IMR-90 (cell line): ENCODE measurements at regions not wholly inside any gene's neighbourhood (a gene's known extent, or its start where the extent isn't known, plus 50 kb on each side); places are given as distances from the start of the nearest gene placed in this dataset.

Experiments
- ATAC-seq: fragments of 200-7000 bp; cut with Tn5 transposase; 2 replicates; pipeline ENCODE4 v1.9.1; 2020; ENCODE audit warnings: low read depth, mild to moderate bottlenecking, moderate library complexity
- BruUV-seq: library from RNA; stranded (reverse); fragments of 400-500 nt; replicated peaks from 2 replicates; lab custom pipeline; 2021; lab: Mats Ljungman, UMichigan
- CTCF ChIA-PET: fragments of 300-600 bp; formaldehyde crosslinking; extraction: SDS; loops from one replicate; lab custom pipeline; 2021; ENCODE audit warnings: antibody characterized with exemption; lab: Yijun Ruan, JAX
- POLR2A ChIA-PET: fragments of 300-600 bp; sonication (Branson Sonifier 250); formaldehyde crosslinking; loops from one replicate; lab custom pipeline; 2022; ENCODE audit warnings: antibody characterized with exemption; ENCODE audit not compliant: unreplicated experiment; lab: Charles Lee
- DNase-seq: peaks from one replicate; pipeline ENCODE4 v3.0.0; 2013
- H2AFZ ChIP-seq: replicated peaks from 2 replicates; pipeline ENCODE3; 2013; ENCODE audit warnings: low read length, mild to moderate bottlenecking; ENCODE audit not compliant: poor library complexity
- H2AK5ac ChIP-seq: 2 replicates; pipeline ENCODE4 v1.6.1; 2013; ENCODE audit warnings: low read depth, low read length, inconsistent platforms
- H2AK9ac ChIP-seq: replicated peaks from 2 replicates; pipeline ENCODE3; 2013; ENCODE audit warnings: mild to moderate bottlenecking, low read depth, low read length, moderate library complexity; ENCODE audit not compliant: poor library complexity
- H2BK120ac ChIP-seq: 2 replicates; pipeline ENCODE4 v1.6.1; 2013; ENCODE audit warnings: low read depth, low read length, inconsistent platforms
- H2BK15ac ChIP-seq: 3 replicates; pipeline ENCODE4 v1.6.1; 2013; ENCODE audit warnings: low read depth, low read length, inconsistent platforms
- H2BK20ac ChIP-seq: 2 replicates; pipeline ENCODE4 v1.6.1; 2013; ENCODE audit warnings: low read depth, mild to moderate bottlenecking, inconsistent platforms, low read length, moderate library complexity
- H2BK5ac ChIP-seq: 2 replicates; pipeline ENCODE4 v1.6.1; 2013; ENCODE audit warnings: mild to moderate bottlenecking, low read depth, low read length, inconsistent platforms; ENCODE audit not compliant: poor library complexity, severe bottlenecking
- H3K14ac ChIP-seq: replicated peaks from 2 replicates; pipeline ENCODE4 v1.6.1; 2013; ENCODE audit warnings: low read depth, low read length, inconsistent platforms
- H3K18ac ChIP-seq: 2 replicates; pipeline ENCODE4 v1.6.1; 2013; ENCODE audit warnings: low read depth, low read length, control low read depth
- H3K23ac ChIP-seq: 2 replicates; pipeline ENCODE4 v1.6.1; 2013; ENCODE audit warnings: low read depth, low read length, inconsistent platforms
- H3K27ac ChIP-seq: 2 replicates; pipeline ENCODE4 v1.5.1; 2013; ENCODE audit warnings: mild to moderate bottlenecking, control low read depth, low read length; ENCODE audit not compliant: insufficient read depth
- H3K27me3 ChIP-seq: 2 replicates; pipeline ENCODE4 v1.6.1; 2013; ENCODE audit warnings: low read length; ENCODE audit not compliant: control insufficient read depth, insufficient read depth
- H3K36me3 ChIP-seq: 2 replicates; pipeline ENCODE4 v1.6.1; 2013; ENCODE audit warnings: low read length, mixed read lengths; ENCODE audit not compliant: control insufficient read depth, insufficient read depth
- H3K4ac ChIP-seq: 2 replicates; pipeline ENCODE4 v1.6.1; 2013; ENCODE audit warnings: low read depth, low read length, inconsistent platforms
- H3K4me1 ChIP-seq: 2 replicates; pipeline ENCODE4 v1.6.1; 2013; ENCODE audit warnings: low read length, mixed read lengths; ENCODE audit not compliant: control insufficient read depth, insufficient read depth
- H3K4me2 ChIP-seq: 2 replicates; pipeline ENCODE4 v1.6.1; 2013; ENCODE audit warnings: low read depth, mild to moderate bottlenecking, control low read depth, low read length, moderate library complexity
- H3K4me3 ChIP-seq: 2 replicates; pipeline ENCODE4 v1.5.1; 2013; ENCODE audit warnings: low read depth, mild to moderate bottlenecking, control low read depth, low read length, moderate library complexity; ENCODE audit not compliant: insufficient read depth
- H3K56ac ChIP-seq: 2 replicates; pipeline ENCODE4 v1.6.1; 2013; ENCODE audit warnings: low read length, inconsistent platforms; ENCODE audit not compliant: insufficient read depth; ENCODE audit errors: extremely low read depth
- H3K79me1 ChIP-seq, 2 experiments: 2 replicates each; pipeline ENCODE4 v1.6.1; 2013; ENCODE audit warnings: low read length in 2 of 2, inconsistent platforms in 1 of 2, low read depth in 1 of 2
- H3K9ac ChIP-seq: 2 replicates; pipeline ENCODE4 v1.6.1; 2013; ENCODE audit warnings: low read depth, low read length, control low read depth
- H3K9me1 ChIP-seq: 2 replicates; pipeline ENCODE4 v1.6.1; 2013; ENCODE audit warnings: low read length, inconsistent platforms; ENCODE audit not compliant: insufficient read depth
- H3K9me3 ChIP-seq: 2 replicates; pipeline ENCODE4 v1.6.1; 2013; ENCODE audit warnings: low read length; ENCODE audit not compliant: control insufficient read depth, insufficient read depth
- H4K20me1 ChIP-seq: 2 replicates; pipeline ENCODE4 v1.6.1; 2013; ENCODE audit warnings: low read length, inconsistent platforms; ENCODE audit not compliant: insufficient read depth
- H4K5ac ChIP-seq: 2 replicates; pipeline ENCODE4 v1.6.1; 2013; ENCODE audit warnings: mild to moderate bottlenecking, low read depth, low read length, control low read depth
- H4K8ac ChIP-seq, 2 experiments: 2 replicates each; pipeline ENCODE4 v1.6.1; 2013; ENCODE audit warnings: low read depth in 2 of 2, low read length in 2 of 2, control low read depth in 1 of 2, inconsistent platforms in 1 of 2
- H4K91ac ChIP-seq: 2 replicates; pipeline ENCODE4 v1.6.1; 2013; ENCODE audit warnings: low read depth, low read length, inconsistent platforms; ENCODE audit not compliant: insufficient read depth
- CEBPB ChIP-seq: IDR thresholded peaks from 2 replicates; pipeline ENCODE4 v1.6.1; 2012; ENCODE audit warnings: low read depth, low read length, improper control_type of control experiment
- FOS ChIP-seq: fragments of 150-350 bp; IDR thresholded peaks from 2 replicates; pipeline ENCODE4 v1.6.1; 2016; ENCODE audit warnings: low read depth, low read length
- WGBS, 2 experiments: methylation state at CpG; one replicate each; pipeline versions ENCODE4 v1.1.5 to v1.1.7; 2013; ENCODE audit warnings: missing lambda C conversion rate in 2 of 2; ENCODE audit not compliant: insufficient read length in 1 of 2; ENCODE audit errors: extremely low coverage in 2 of 2; 5-methylcytosine and 5-hydroxymethylcytosine counted together
- dilution Hi-C: fragments of 300-500 bp; cut with HindIII; formaldehyde crosslinking; loops from one replicate; pipeline ENCODE4 v1.14.3; 2018; ENCODE audit warnings: low sequenced_read_pairs; ENCODE audit not compliant: unreplicated experiment
- in situ Hi-C: fragments of 300-500 bp; cut with MboI; formaldehyde crosslinking; loops from 3 replicates; pipeline ENCODE4 v1.14.3; 2019; ENCODE audit warnings: low sequenced_read_pairs, inconsistent platforms, mixed read lengths
- intact Hi-C: fragments of 100-400 bp; cut with micrococcal nuclease; formaldehyde crosslinking; loops from 2 replicates; pipeline ENCODE4 v1.10.0; 2022

DNA sequence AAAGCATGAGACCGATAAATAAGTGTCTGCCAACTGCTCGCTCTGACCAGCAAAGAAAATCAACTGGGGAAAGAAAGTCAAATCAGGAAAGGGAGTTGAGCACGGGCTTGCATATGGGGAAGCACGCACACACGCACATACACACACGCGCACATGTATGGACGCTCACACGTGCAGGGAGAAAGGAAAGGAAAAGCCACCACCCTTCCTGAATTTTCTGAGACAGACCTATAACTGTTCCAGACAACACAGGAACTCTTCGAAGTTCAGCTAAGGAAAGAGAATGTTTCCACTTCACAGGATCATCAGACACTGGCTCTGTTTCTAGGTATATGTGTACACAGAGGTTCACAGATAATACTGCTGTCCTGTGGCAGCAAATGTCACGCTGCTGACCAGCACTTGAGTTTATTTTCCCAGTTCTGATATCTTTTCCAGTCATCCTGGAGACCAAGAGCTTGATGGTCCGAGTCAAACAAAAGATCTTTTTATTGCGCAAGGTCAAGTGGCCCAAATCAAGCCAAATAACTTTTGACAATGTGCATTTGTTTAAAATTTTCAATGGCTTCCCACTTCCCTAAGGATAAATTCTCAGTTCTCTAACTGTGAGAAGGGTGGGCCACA, 82.1 kb upstream of the TMCC3 start:
- DNase-seq (no peak), ATAC-seq (no peak)
- Histone ChIP-seq H3K4me3 (no peak overlapping the region), H3K4ac (no peak overlapping the region), H3K27ac (no peak overlapping the region), H2BK20ac (no peak overlapping the region), H4K8ac (no peak overlapping the region), H3K4me1 (no peaks in the 10 kb centered on the region), H2BK15ac (no peak overlapping the region), H2AK5ac (no peak overlapping the region), H3K18ac (no peak overlapping the region), H3K14ac (no peak overlapping the region), H3K56ac (no peak overlapping the region), H2AFZ (no peak overlapping the region), H3K36me3 (no peaks in the 10 kb centered on the region), H4K20me1 (no peaks in the 10 kb centered on the region), H3K27me3 (no peaks in the 10 kb centered on the region; the same call in 1 of the 2 replicates), H4K91ac (no peak overlapping the region), H3K9me1 (no peaks in the 10 kb centered on the region), H2BK120ac (no peak overlapping the region), H3K9ac (no peak overlapping the region), H2AK9ac (no peak overlapping the region), H4K5ac (no peak overlapping the region), H3K79me1 (no peaks in the 10 kb centered on the region), H2BK5ac (no peak overlapping the region), H3K9me3 (no peaks in the 10 kb centered on the region), H3K23ac (no peak overlapping the region), H3K4me2 (no peak overlapping the region)
- CTCF ChIA-PET = interaction anchor here (0.6 kb wide), 1 partner anchor 591 kb away, joined by 3 read pairs; no protein-coding TSS in a partner anchor
- BruUV-seq = no TSS peak
- POLR2A ChIA-PET = no interaction called here
- 67% methylated on average over 2 of the region's 13 CpGs; no CpG with 5 or more reads in 1 of the 2 experiments for WGBS, 2 experiments
- peak; percentile 64 for TF ChIP-seq CEBPB
- no peak for TF ChIP-seq FOS
- dilution Hi-C loops (no loop called here), intact Hi-C loops (no loop called here), in situ Hi-C loops (no loop called here)
